ENCODE measurements at regions not wholly inside any gene's neighbourhood (a gene's known extent, or its start where the extent isn't known, plus 50 kb on each side); places are given as distances from the start of the nearest gene placed in this dataset.
"Not testable (repeated sequence)": the region's sequence is repeated elsewhere in the genome, so short reads cannot be mapped to it uniquely, and the experiment has no call there.

DNA sequence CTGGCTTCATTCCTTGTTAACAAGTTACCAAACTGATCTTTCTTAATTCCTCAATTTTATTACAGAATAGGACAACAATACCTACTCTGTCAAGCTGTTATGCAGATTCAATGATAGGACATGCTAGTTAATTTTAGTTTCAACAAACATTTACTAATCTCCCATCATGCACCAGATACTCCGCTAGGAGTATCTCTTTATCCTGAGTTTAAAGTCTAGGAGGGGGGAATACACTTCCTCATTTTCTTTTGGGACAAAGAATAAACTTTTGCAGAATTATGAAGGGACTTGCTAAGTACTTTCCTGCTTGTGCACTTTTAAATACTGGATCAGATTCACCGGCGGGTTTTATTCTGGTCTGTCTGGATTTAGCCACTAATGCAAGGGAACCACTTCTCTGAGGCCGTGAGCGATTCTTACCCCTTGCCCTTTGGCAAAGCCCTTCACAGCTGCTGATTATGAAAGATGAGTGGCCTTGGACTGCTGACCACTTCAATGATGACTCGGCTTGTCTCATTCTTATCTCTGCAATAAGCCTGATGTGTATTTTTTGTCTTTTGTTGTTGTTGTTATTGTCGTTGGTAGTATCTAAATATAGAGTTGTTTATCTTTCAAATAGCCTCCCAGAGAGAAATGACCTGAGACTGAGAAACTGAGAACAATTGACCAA, 73.9 kb downstream of the RMI1 start:
- DNase-seq, result no peak

DNA sequence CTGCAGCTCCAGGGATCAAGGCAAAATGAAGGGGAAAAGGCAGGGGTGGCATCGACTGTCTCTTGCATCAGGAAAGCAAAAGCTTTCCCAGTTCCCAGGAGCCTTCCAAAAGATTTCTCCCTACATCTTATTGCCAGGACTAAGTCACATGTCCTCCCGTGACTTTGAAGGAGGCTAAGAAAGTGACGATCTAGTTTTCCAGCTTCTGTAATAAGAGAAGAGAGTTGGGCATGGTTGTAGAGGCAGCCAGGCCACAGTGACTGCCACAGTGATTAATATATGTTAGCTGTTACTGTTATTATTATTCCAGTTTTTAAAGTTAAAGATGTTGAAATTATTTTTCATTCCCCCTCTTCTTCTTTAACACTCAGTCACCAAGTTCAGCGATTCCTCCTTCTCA, 77.1 kb downstream of the RMI1 start:
- no peak for DNase-seq

DNA sequence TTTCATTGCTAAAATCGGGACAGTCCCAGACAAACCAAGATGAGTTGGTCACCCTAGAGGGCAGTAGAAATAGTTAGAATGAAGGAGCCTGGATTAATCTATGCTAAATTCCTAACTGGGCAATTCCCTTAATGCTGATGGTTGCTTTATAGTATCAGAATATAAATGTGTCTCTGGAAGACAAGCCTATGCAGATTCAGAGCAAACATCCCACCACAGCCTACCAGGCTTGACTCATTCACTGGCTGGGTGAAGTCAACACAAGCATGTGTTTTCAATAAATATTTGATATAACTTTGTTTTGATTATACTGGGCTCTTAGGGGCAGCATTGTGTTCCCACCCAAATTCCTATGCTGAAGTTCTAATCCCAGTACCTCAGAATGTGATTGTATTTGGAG, 79.3 kb downstream of the RMI1 start:
- no peak for DNase-seq

DNA sequence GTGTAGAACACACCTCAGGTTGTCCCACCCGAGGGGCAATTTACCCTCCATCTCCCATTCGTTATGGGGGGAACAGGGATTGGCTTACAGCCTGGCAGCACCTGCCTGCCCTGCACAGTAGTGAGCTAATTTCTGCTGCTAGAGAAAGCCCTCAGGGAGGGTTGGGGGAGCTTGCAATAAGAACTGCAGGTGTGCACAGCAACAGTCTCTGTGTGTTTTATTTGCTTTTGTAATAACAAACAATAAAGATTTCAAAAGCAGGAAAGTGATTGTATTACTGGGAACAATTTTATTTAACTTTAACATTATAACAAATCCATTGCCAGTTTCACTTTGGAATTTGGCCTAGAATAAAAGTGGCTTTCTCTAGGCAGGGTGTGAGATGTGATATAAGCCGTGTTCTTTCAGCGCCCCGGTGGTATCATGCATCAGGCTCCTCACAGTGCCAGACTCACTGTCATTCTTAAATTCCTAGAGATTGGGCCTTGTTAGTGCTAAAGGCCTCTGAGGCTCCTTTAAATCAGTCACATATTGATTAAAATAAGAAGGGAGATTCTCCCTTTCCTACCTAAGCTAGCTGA, 81.1 kb downstream of the RMI1 start:
- no peak for DNase-seq

DNA sequence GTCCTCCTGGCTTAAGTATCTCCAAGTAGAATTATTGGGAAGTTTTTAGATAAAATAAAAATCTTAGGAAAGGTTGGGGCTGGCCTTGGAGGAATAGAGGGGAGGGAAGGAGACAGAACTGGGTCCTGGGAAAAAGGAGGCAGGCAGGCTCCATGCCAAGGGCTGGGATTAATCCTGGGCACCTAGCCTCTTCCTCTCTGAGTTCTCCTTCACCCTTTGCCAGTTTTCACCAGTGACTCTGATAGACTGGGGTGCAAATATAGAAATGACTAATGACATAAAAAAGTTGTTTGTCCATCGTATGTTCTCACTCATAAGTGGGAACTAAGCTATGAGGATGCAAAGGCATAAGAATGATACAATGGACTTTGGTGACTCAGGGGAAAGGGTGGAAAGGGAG, 81.9 kb downstream of the RMI1 start:
- DNase-seq, result no peak

DNA sequence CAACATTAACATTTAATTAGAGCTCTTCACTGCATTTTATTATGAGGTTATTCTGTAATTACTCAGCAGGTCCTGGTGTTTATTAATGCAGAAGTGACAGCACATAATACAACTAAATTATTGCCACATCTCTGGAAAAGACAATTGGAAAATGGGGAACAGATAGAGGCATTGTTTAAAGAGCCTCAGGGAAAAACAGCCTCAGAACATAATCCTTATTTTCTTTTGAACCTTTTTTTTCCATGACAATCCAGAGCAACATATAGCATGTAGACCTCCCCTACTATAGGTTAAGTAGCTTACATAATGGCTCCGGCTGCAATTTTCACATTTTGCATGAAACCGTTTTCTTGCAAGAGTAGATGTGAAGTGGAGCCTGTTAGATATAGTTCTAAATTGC, 87.2 kb downstream of the RMI1 start:
- DNase-seq, result no peak

DNA sequence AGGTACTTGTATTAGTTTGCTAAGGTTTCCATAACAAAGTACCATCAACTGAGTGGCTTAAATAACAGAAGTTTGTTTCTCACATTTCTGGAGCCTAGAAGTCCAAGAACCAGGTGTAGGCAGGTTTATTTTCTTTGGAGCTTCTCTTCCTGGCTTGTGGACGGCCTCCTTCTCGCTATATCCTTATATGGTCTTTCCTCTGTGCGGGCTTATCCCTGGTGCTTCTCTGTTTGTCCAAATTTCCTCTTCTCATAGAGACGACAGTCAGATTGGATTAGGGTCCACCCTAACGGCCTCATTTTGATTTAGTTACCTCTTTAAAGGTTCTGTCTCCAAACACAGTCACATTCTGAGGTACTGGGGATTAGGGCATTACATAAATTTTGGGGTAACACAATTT, 88.3 kb downstream of the RMI1 start:
- no peak for DNase-seq

DNA sequence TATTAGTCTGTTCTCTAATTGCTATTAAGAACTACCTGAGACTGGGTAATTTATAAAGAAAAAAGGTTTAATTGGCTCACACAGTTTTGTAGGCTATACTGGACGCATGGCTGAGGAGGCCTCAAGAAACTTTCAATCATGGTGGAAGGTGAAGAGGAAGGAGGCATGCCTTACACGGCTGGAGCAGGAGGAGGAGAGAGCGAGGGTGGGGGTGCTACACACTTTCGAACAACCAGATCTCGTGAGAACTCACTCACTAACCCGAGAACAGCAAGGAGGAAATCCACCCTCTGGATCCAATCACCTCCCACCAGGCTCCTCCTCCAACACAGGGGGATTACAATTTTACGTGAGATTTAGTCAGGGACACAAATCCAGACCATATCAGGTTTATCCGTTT, 90.0 kb downstream of the RMI1 start:
- DNase-seq, result no peak

DNA sequence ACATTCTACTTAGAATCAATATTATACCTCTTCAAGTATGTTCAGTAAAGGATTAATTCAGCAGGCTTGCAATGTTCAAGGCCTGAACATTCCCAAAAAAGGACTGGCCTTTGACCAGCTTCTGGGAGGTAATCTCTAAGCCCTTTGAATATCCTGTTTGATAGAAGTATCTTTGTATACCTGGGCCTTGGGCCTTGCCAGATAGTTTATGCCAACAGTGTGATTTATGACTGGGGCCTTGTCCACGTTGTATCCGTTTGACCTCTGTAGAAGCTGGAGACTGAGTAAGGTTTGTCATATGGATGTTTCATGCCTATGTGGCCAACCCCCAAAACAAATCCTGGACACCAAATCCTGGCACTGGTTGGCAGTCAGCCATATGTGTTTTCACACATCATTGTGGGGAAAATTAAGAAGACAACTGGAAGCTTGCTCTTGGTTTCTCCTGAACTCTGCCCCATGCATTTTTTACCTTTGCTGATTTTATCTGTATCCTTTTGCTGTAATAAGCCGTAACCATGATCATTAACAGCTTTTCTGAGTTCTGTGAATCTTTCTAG, 92.1 kb downstream of the RMI1 start:
- no peak for DNase-seq

DNA sequence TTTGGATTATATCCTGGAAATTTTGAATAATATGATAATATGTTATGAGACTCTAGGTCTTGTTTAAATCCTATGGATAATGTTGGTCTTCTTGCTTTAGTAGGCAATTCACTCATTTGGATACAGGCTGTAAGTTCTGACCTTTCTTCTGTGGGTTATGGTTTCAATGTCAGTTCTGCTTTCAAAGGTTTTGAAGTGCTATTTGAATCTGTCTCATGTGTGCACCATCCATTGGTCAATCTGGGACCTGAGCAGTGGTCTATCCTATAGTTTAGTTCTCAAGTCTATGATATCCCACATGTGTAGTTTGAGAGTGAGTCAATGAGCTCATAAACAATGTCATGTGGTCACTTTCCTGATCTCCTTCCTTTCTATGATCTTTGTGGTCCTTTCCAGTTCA, 94.4 kb downstream of the RMI1 start:
- no peak for DNase-seq

DNA sequence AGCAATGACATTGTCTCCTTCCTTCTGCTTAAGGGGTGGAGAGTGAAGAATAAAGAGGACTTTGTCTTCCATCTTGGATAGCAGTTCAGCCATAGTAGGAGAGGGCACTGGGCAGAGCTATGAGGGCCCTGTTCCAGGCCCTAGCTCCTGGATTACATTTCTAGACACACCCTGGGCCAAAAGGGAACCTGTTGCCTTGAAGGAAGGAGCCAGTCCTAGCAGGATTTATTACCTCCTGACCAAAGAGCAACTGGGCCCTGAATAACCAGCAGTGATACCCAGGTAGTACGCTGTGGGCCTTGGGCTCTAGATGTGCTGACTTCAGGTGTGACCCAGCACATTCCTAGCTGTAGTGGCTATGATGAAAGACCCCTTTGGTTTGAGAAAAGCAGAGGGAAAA, 95.8 kb downstream of the RMI1 start:
- DNase-seq, result no peak

DNA sequence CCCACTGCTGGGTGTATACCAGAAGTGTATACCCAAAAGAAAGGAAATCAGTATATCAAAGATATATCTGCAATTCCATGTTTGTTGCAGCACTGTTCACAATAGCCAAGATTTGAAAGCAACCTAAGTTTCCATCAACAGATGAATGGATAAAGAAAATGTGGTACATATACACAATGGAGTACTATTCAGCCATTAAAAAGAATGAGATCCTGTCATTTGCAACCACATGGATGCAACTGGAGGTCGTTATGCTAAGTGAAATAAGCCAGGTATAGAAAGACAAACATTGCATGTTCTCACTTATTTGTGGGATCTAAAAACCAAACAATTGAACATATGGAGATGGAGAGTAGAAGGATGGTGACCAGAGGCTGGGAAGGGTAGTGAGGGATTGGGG, 97.2 kb downstream of the RMI1 start:
- not testable (repeated sequence) for DNase-seq

DNA sequence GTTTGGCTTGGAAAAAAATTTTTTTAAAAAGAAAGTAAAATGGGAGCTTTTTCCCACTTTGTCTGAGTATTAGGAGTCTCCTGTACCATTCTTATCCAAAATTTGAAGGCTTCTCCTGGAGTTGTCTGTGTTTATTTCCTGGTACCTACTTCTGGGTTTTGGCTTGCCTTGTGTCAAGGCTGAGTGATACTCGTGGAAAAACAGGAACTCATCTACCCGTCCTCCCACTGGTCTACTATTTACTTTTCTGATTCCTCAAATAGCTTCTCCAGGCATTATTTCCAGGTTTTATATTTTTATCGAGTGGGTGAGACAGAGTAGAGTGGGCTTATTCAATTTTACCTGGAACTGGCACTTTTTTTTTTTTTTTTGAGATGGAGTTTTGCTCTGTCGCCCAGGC, 99.4 kb downstream of the RMI1 start:
- DNase-seq, result no peak

DNA sequence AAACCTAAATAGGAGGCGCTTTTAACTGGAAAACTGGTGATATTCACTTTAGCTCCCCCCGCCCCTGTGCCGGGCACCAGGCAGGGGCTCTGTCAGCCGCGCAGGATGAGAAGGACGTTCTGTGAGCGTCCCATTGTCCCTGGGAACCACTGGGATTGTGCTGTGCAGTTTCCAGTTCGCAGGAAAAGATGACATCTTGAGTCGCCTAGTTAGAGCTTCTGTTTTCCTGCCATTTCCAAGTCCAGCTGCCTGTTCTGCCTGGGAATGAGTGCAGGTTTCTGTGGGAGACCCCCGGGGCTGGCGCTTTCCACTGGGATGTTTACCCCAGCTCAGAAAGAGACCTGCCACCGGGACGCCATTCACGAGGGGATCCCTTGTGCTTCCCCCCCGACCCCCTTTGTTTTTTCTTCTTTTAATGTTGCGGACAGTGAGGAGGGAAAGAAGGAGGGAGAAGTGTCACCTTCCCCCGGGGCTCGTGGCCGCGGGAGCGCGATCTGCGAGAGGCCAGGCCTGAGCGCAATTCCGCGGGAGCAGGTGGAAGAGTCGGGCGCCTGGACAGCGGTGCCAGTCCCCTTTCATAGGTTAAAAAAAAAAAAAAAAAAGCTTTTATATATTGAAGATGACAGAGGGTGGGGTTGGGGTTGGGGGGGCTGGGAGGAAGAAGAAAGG, 121.5 kb downstream of the RMI1 start:
- DNase-seq, result peak; percentile 72

DNA sequence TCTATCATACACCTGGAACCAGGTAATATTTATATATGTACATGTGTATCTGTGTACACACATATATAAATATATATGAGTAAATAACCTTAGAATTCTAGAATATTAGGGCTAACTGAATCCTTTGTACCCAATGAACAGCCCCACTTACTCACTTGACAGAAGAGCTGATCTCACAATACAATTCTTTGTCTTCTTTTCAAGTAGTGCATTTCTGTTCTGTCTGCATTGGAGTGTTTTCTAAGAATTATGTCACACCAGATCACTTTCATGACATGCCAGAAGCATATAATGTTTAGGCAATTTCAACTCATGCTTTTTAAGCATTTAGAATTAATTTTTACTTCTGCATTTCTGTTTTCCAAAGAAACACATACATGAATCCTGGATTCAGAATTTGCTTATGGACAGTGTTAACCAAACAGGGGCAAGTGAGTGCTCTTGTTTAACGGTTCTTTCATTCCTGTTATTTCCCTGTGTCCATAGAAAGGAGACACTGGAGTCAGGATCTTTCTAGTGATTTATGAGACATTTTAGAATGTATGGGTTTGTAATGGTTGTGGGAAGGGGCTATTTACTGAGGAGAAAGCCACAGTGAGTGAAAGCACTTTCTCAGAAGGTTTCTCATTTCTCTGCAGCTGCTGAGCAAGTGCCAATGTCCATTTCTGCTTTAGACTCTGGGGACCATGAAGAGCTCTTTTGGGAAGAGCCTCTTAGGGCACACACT, 123.2 kb downstream of the RMI1 start:
- peak; percentile 34 for DNase-seq

DNA sequence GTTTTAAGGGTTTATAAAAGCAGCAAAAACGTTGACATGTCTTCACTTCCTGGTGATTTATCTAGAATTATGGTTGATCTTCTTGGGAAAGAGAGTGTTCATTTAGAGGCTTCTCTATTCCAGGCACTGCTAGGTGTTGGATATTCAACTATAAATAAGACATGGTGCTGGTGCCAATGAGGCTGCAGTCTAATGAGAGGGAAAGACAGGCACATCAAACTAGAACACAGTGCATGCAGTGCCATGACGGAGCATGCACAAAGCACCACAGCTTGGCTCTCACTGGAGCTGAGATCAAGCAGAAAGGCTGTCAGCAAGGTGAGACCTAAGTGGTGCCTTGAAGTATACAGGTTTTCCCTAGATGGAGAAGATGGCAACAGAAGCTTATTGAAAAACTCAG, 126.5 kb downstream of the RMI1 start:
- DNase-seq, result no peak

DNA sequence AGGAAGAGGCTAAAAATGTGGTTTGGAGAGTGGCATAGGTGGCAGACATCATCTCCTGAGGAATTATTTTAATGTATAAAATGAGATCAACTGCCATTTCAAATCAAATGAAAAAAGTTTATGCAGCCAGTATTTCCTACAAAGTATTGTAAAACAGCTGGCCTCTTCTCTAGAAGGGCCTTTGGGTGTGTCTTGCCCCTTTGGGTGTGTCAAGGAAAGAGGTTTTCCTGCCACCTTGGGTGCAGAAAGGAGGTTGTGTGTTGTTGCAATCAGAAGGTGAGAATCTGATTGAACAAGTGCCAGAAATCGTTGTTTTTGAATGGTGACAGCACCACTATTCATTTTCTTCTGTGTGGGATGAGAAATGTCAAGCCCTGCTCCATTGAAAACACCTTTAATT, 127.4 kb downstream of the RMI1 start:
- no peak for DNase-seq

DNA sequence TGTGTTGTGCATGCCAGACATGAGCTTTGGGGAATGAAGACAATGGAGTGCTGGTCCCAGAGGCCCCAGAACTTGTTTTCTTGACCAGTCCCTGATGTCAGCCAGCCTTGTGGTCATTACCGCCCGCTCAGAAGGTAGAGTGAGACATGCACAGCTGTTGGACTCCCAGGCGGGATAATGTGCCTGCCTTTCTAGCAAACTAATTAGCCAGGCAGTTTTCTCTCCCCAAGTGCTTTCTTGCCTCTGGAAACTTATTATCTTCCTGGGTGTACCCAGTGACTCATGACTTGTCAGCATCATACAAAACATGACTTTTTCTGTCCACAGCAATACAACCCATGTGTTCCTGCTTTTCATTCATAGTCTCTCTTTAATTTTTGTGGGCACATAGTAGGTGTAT, 131.1 kb downstream of the RMI1 start:
- DNase-seq, result no peak

DNA sequence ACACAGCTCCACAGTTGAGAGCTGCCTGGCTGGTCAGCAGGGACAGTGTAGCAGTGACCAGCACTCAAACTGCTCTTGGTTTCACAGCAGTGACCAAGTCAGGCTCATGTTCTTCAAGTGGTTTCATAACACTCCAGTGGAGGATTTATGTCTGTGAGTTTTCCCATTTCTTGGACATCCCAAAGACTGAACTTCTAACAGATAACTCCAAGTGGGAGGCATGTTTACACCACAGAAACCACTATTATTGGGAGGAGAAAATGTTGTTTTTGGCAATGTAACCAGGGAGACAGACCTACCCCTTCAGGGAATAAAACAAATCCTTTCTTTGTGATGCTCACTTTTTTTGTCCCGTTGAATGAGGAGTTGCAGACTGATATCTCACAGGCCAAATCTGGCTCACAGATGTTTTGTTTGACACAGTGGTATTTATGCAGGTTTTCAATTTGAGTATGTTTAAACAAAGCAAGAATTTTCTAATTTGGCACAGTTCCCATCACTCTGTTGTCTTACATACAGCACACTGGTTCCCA, 141.5 kb downstream of the RMI1 start:
- no peak for DNase-seq

DNA sequence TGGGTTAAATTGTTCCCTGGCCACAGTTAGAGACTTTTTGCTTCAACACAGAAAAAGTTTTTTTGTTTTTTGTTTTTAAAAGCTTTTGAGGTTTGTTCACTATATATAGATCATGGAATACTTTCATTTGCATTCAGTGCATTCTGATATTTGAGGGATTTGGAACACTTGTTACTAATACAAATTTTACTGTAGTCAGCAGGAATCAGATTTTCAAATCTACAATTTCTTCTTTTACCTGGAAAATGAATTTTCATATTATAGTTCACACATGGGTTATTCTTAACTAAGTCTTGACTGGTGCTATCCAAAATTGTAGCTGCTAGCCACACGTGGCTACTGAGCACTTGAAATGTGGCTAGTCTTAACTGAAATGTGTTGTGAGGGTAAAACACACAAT, 142.0 kb downstream of the RMI1 start:
- no peak for DNase-seq

DNA sequence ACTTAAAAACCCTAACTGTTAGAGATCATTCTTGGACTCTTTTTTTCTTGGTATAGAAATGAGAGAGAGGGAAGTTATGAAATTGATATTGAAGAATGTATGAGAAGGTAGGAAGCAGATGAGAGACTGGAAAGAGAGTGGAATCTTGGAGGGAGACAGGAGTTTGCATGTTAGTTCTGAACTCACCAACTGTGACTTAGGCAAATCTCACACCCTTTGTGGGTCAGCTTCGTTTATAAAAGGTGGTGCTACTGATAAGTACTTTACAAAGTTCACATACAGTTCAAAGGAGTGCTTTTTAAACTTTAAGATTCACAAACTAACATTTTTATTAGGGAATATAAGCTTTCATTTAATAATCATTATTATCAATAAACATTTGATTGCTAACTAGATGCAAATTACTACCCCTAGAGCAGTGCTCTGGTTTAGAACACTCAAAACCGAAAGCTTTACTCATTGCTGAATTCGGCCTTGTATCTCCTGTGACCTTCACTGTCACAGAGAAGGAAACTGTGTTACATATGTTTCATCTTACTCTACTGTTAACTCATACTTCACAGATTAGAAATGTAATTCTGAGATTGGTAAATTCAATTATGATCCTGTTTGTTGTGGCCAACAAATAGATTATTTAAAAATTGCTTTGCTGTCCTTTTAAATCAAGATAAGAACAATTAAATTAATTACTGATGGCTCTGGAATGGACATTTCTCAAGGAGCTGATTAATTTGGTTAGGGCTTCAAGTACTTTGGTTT, 143.2 kb downstream of the RMI1 start:
- DNase-seq, result no peak

DNA sequence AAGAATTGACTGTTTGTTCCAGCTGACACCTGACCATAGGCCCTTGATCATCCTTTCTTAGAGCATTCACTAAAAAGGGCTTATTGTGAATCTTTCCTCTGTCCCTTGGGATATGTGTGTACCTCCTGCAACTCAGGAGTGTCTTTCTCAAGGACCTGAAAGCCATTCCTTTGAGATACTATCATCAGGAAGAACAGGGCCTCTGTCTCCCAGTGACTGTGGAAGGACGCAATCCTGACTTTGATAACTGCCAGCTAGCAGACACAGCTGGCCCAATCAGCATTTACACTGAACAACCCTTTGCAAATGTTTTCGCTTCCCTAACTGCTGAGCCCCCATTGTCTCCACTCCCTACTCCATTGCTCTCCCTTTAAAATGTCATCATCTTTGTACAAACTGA, 144.4 kb downstream of the RMI1 start:
- no peak for DNase-seq

DNA sequence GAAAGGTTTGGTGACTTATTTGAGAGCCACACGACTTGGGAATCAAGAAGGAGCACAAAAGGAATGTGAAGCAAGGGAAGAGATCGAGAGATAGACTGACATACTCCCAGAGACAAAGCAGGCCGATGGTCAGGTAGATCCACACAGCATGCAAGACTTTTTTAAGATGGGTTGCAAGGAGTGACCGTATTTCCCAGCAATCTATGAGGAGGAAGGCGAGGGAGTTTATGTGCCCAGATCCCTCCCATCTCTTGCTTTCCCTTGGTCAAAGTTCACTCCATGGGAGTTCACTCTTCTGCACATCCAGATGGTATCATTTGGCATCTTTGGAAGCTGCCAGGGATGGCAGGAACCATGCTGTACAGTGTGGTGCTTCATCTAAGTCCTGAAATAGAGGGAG, 148.9 kb downstream of the RMI1 start:
- DNase-seq, result no peak

Measured in retina (tissue), 1 donor.